Mesendoderm (in vitro differentiated cells): ENCODE measurements at regions not wholly inside any gene's neighbourhood (a gene's known extent, or its start where the extent isn't known, plus 50 kb on each side); places are given as distances from the start of the nearest gene placed in this dataset.

Experiments used
- DNase-seq: peaks from one replicate; pipeline ENCODE4 v3.0.0; 2013
- H2AK5ac ChIP-seq: 2 replicates; pipeline ENCODE4 v1.6.1; 2013; ENCODE audit warnings: low read length, inconsistent platforms
- H2BK120ac ChIP-seq: 2 replicates; pipeline ENCODE4 v1.6.1; 2013; ENCODE audit warnings: low read depth, mild to moderate bottlenecking, low read length, moderate library complexity, mixed read lengths
- H2BK15ac ChIP-seq: replicated peaks from 2 replicates; pipeline ENCODE4 v1.6.1; 2013; ENCODE audit warnings: low read depth, mild to moderate bottlenecking, moderate library complexity
- H2BK5ac ChIP-seq: 2 replicates; pipeline ENCODE4 v1.6.1; 2013; ENCODE audit warnings: low read length, inconsistent platforms
- H3K18ac ChIP-seq: 2 replicates; pipeline ENCODE4 v1.6.1; 2013; ENCODE audit warnings: mild to moderate bottlenecking, low read length, mixed read lengths
- H3K23ac ChIP-seq: one replicate; pipeline ENCODE4 v1.6.1; 2013; ENCODE audit warnings: low read length
- H3K27ac ChIP-seq: 2 replicates; pipeline ENCODE4 v1.5.1; 2013; ENCODE audit warnings: low read depth, mild to moderate bottlenecking, inconsistent platforms, low read length, moderate library complexity
- H3K27me3 ChIP-seq: 2 replicates; pipeline ENCODE4 v1.6.1; 2013; ENCODE audit warnings: low read length, control low read depth, mild to moderate bottlenecking, inconsistent platforms; ENCODE audit not compliant: insufficient read depth, poor library complexity
- H3K36me3 ChIP-seq: 2 replicates; pipeline ENCODE4 v1.6.1; 2013; ENCODE audit warnings: low read length, inconsistent platforms; ENCODE audit not compliant: control insufficient read depth, insufficient read depth
- H3K4ac ChIP-seq: one replicate; pipeline ENCODE4 v1.6.1; 2013; ENCODE audit warnings: low read depth, mild to moderate bottlenecking, low read length, moderate library complexity
- H3K4me1 ChIP-seq: 2 replicates; pipeline ENCODE4 v1.6.1; 2013; ENCODE audit warnings: low read depth, low read length, inconsistent platforms; ENCODE audit not compliant: control insufficient read depth
- H3K4me2 ChIP-seq: 2 replicates; pipeline ENCODE4 v1.6.1; 2013; ENCODE audit warnings: low read length
- H3K4me3 ChIP-seq: 2 replicates; pipeline ENCODE4 v1.5.1; 2013; ENCODE audit warnings: mild to moderate bottlenecking, low read length
- H3K56ac ChIP-seq: one replicate; pipeline ENCODE4 v1.6.1; 2013; ENCODE audit warnings: low read length
- H3K79me1 ChIP-seq: 2 replicates; pipeline ENCODE4 v1.6.1; 2013; ENCODE audit warnings: low read length, inconsistent platforms
- H3K79me2 ChIP-seq: 2 replicates; pipeline ENCODE4 v1.6.1; 2013; ENCODE audit warnings: mild to moderate bottlenecking, low read length; ENCODE audit not compliant: control insufficient read depth, insufficient read depth
- H3K9ac ChIP-seq: 2 replicates; pipeline ENCODE4 v1.6.1; 2013; ENCODE audit warnings: low read length, inconsistent platforms
- H4K5ac ChIP-seq: one replicate; pipeline ENCODE4 v1.6.1; 2013; ENCODE audit warnings: low read length
- H4K8ac ChIP-seq: one replicate; pipeline ENCODE4 v1.6.1; 2013; ENCODE audit warnings: low read depth, mild to moderate bottlenecking, control low read depth, low read length, moderate library complexity
- WGBS: extraction: QIAGEN DNeasy Blood & Tissue Kit; methylation state at CpG from one replicate; pipeline ENCODE4 v1.1.7; 2013; ENCODE audit warnings: low lambda C conversion rate, missing lambda C conversion rate; ENCODE audit not compliant: insufficient coverage; ENCODE audit errors: extremely low coverage; 5-methylcytosine and 5-hydroxymethylcytosine counted together

DNA sequence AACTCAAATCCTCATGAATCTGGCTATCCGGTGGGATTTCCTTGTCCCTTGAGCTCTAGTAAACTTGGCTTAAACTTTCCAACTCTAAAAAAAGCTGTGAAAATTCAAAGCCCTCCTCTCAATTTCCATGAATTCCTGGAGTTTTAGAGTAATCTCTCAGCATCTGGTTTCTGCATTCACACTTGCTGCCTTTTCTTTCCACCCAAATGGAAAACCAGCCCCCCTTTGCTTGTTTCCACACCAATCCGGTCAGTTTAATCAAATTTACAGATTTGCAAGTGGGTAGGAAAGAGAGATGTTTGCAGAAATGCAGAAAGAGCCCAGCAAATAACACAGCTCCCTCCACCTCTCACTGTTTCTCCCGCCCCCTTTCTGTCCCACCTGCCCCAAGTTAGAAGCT, 91.1 kb downstream of the ENC1 start:
- Histone ChIP-seq H3K4me3 (no peak overlapping the region), H3K36me3 (no peaks in the 10 kb centered on the region), H3K27ac (peak overlapping the region; percentile 68), H3K79me2 (no peaks in the 10 kb centered on the region), H3K23ac (no peak overlapping the region), H4K5ac (no peak overlapping the region), H2BK120ac (no peak overlapping the region), H2BK15ac (no peak overlapping the region), H3K9ac (peak overlapping the region; percentile 8), H3K4me1 (peaks cover 23% of the 10 kb centered on the region), H2AK5ac (no peak overlapping the region), H3K79me1 (no peaks in the 10 kb centered on the region), H2BK5ac (peak overlapping the region; percentile 64), H4K8ac (no peak overlapping the region), H3K4me2 (no peak overlapping the region), H3K27me3 (no peaks in the 10 kb centered on the region), H3K56ac (peak overlapping the region; percentile 54), H3K18ac (peak overlapping the region; percentile 94), H3K4ac (no peak overlapping the region)
- no CpG with 5 or more reads among the region's 3 CpGs for WGBS
- DNase-seq = peak; percentile 90

DNA sequence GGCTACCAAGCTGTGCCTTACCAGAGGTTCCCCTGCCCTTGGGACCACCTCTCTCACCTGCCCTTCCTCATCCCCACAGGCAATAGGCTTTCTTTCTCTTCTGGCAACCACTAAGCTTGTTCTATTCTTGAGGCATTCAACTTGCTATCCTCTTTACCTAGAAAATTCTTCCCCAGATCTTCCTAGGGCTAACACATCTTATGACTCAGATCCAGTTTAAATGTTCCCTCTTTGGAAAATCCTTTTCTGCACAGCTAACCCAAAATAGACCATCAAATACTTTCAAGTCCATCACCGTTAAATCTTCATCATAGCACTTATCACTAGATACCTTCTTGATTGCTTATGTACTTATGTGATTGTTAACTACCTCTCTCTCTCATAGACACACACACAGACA, 93.7 kb downstream of the ENC1 start:
- DNase-seq = no peak
- Histone ChIP-seq H2BK15ac (no peak overlapping the region), H3K4me1 (peaks cover 30% of the 10 kb centered on the region), H2BK5ac (no peak overlapping the region), H3K18ac (no peak overlapping the region), H4K8ac (no peak overlapping the region), H3K36me3 (no peaks in the 10 kb centered on the region), H3K27me3 (no peaks in the 10 kb centered on the region), H3K56ac (no peak overlapping the region), H2BK120ac (no peak overlapping the region), H3K4me3 (no peak overlapping the region), H3K79me1 (no peaks in the 10 kb centered on the region), H4K5ac (no peak overlapping the region), H2AK5ac (no peak overlapping the region), H3K4ac (no peak overlapping the region), H3K23ac (no peak overlapping the region), H3K4me2 (no peak overlapping the region), H3K79me2 (no peaks in the 10 kb centered on the region), H3K9ac (no peak overlapping the region), H3K27ac (no peak overlapping the region)
- WGBS = no CpG with 5 or more reads among the region's 1 CpG

DNA sequence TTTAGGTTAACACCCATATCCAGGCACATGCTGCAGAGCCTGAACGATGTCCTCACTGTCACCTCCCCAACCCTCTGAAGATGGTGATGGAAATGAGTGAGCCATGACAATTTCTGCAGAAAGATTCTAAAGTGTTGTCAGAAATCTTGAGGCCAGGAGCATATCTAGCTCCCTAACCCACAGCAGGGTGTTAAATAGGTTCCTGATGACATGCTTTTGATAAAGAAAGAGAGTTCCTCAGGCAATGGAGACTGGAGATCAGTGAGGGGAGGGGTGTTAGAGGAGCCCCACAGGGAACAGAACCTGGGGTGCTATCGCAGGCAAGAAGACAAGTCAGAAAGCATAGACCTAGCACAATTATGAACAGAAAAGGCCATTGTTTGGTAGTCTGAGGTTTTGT, 95.7 kb downstream of the ENC1 start:
- Histone ChIP-seq H3K27ac (peak overlapping the region; percentile 57), H4K8ac (no peak overlapping the region), H2BK120ac (no peak overlapping the region), H3K4me3 (no peak overlapping the region), H3K36me3 (no peaks in the 10 kb centered on the region), H4K5ac (no peak overlapping the region), H3K4ac (peak overlapping the region; percentile 84), H3K23ac (no peak overlapping the region), H2AK5ac (peak overlapping the region; percentile 91), H3K27me3 (no peaks in the 10 kb centered on the region), H3K9ac (no peak overlapping the region), H3K4me1 (peaks cover 26% of the 10 kb centered on the region), H2BK15ac (no peak overlapping the region), H3K4me2 (no peak overlapping the region), H3K56ac (peak overlapping the region; percentile 59), H3K79me1 (no peaks in the 10 kb centered on the region), H3K18ac (peak overlapping the region; percentile 89), H3K79me2 (no peaks in the 10 kb centered on the region), H2BK5ac (peak overlapping the region; percentile 84)
- WGBS = no CpG with 5 or more reads among the region's 2 CpGs
- DNase-seq = peak; percentile 83

DNA sequence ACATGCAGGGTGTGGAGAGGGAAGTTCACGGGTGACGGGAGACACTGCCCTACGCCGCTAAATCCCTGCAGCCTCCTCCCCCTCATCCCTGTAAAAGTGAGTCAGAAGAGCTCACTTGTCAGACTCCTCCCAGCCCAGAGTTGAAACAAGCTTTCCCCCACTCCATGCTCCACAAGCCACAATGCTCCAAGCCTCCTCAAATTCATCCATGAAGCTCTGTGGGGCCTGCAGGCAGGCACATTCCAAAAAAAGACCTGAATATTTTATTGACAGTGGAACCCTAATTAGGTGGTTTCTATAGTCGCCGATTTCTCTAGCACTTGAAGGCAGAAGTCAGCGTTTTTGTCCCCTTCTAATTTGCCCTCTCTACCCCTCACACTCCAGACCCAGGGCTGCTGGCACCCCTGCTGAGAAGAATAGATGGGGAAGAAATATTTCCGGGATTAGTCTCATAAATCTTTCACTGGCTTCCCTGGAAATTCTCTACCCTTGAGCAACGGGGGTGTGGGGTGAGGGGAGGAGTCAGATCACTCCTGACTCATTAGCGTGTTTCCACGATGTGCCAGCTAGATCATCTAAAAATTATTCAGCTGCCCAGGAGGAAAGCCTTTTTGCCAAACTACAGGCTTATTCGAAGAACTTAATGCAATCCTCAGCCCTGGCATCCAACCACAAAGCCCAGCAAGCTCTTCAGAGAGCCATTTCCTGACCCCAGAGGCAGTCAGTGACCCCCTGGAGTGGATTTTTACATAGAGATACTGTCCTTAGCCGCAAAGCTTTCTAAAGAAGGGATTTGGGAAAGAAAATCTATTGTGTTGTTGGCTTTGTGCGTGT, 97.1 kb downstream of the ENC1 start:
- Histone ChIP-seq H4K5ac (peak overlapping the region; percentile 52), H2AK5ac (peak overlapping the region; percentile 73), H3K36me3 (no peaks in the 10 kb centered on the region), H3K56ac (peak overlapping the region; percentile 89), H3K9ac (peak overlapping the region; percentile 61), H3K4me2 (peak overlapping the region; percentile 41), H2BK5ac (peak overlapping the region; percentile 99), H3K23ac (no peak overlapping the region), H3K79me2 (no peaks in the 10 kb centered on the region), H3K4me3 (no peak overlapping the region), H3K27me3 (no peaks in the 10 kb centered on the region), H4K8ac (no peak overlapping the region), H2BK15ac (peak overlapping the region; percentile 47), H3K4ac (peak overlapping the region; percentile 62), H3K27ac (peak overlapping the region; percentile 97), H3K18ac (peak overlapping the region; percentile 97), H3K79me1 (no peaks in the 10 kb centered on the region), H2BK120ac (peak overlapping the region; percentile 96), H3K4me1 (peaks cover 17% of the 10 kb centered on the region)
- WGBS = no CpG with 5 or more reads among the region's 14 CpGs
- peak; percentile 97 for DNase-seq

DNA sequence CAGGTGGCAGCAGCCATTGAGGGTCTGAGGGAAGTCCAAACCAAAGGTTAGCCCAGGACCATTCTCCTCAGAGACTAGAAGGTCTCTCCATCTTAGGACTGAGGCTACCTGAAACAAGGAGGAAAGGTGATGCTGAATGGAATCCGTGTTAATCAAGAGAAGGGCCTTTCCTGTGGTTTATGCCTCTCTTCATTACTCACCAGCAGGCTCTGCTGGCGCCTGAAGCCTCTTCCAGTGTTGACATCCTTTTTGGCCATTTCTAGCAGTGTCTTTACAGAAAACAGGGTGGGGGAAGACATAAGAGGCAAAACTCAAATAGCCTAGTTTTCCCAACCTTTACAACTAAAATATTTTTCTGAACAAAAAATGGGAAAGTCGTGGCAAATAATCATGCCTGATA, 98.0 kb downstream of the ENC1 start:
- H4K5ac ChIP-seq = no peak overlapping the region
- H3K18ac ChIP-seq = peak overlapping the region; percentile 2
- no peak overlapping the region for H3K4me2 ChIP-seq
- no peak overlapping the region for H2BK120ac ChIP-seq
- H3K27ac ChIP-seq = peak overlapping the region; percentile 97
- peak; percentile 68 for DNase-seq
- H3K4me3 ChIP-seq = no peak overlapping the region
- H3K23ac ChIP-seq = no peak overlapping the region
- no peaks in the 10 kb centered on the region for H3K36me3 ChIP-seq
- peak overlapping the region; percentile 89 for H3K56ac ChIP-seq
- no peak overlapping the region for H3K9ac ChIP-seq
- no peak overlapping the region for H4K8ac ChIP-seq
- no peaks in the 10 kb centered on the region for H3K79me2 ChIP-seq
- peaks cover 18% of the 10 kb centered on the region for H3K4me1 ChIP-seq
- no peaks in the 10 kb centered on the region for H3K79me1 ChIP-seq
- no peaks in the 10 kb centered on the region for H3K27me3 ChIP-seq
- H2BK15ac ChIP-seq = no peak overlapping the region
- no CpG with 5 or more reads among the region's 3 CpGs for WGBS
- peak overlapping the region; percentile 33 for H2BK5ac ChIP-seq
- H3K4ac ChIP-seq = peak overlapping the region; percentile 17
- no peak overlapping the region for H2AK5ac ChIP-seq
